HG03103 (cell line): ENCODE measurements at regions not wholly inside any gene's neighbourhood (a gene's known extent, or its start where the extent isn't known, plus 50 kb on each side); places are given as distances from the start of the nearest gene placed in this dataset.
A peak's percentile ranks its signal among the peaks of the same experiment; 100 is the strongest.

Source experiments
- ATAC-seq: cut with Tn5 transposase; IDR thresholded peaks from one replicate; pipeline ENCODE4 v1.9.1; 2021; ENCODE audit warnings: low read depth; ENCODE audit not compliant: unreplicated experiment

DNA sequence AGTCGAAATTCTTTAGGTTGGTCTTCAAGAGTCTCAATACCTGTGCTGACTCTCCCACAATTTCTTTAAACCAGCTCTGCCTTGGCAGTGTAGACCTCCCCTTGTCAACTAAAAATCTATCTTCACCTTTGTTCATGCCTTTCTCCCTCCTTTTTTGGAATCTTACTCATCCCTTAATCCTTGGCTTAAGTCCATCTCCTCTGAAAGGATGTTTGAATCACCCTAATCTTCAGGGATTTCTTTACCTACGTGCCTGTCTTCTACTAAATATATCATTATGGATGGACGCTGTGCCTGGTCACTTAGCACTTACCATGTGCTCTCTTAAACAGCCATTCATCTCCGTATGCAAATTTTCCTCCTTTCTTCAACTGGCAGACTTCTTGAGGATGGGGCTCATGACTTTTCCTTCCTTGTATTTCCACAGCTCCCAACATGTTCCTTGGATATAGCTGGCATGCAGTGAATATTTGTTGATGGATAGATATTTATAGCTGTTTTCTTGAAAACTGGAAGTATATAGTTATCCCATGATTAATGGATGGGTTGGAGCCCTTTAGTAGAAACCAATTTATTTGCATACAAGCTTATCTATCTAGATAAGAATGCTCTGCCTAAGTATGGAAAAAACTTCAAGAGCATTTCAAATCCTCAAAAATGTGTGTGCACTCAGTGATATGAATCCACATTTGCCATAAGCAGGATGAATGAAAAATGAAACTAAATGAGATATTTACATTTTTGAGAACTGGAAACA is 166.6 kb downstream of the SPRY1 start:
- ATAC-seq = no peak

DNA sequence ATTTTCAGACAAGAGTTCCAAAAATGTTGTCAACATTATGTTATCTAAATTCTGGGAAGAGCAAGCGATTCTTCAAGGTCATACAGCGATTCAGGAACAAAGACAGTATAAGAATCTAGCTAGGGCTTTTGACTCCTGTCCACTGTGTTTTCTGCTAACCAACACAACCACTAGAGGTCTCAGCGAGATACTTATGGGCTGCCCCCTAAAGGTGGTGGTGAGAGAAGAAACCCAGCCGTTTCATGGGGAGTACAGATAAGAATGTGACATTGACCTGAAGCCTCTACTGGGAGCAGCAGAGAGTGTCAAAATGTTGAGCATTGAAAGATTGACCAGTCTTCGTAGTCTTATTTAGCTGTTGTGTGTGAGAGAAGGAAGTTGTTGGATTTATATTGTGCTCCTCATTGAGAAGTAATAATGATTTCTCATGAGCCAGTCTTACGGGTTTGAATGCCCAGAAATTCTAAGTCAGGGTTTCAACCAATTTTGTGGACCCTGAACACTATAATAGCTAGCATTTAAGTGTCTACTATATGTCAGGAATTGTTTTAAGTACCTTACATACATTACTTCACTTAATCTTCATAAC is 168.3 kb downstream of the SPRY1 start:
- ATAC-seq = peak; percentile 99

DNA sequence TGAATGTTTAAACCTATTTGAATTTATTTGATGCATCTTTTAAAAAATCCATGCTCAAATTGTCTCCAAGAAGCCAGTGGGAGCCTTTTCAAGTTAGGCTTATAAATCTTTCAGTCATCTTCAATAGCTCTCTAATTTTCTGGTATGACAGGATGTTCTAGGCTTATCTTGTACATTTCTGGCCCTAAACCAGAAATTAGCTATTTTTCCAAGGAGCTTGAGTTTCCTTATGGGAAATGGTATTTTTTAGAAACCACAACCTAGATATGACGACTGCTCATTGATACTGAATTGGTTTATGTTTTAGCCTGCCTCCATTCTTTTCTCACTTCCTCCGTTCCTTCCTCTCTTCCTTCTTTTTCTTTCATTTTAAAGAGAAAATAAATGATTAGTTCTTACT is 172.3 kb downstream of the SPRY1 start:
- no peak for ATAC-seq

DNA sequence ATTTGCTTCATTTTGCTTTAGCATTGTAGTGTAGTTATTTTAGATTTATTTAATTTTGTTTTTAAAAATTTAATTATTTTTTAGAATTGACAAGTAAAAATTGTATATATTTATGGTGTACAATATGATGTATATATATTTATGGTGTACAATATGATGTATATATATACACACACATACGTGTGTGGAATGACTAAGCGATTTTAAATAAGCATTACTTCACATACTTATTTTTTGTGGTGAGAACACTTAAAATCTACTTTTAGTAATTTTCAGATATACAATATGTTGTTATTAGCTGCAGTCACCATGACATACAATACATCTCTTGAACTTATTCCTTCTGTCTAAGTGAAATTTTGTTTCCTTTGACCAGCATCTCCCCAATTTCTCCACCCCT is 172.9 kb downstream of the SPRY1 start:
- ATAC-seq = no peak

DNA sequence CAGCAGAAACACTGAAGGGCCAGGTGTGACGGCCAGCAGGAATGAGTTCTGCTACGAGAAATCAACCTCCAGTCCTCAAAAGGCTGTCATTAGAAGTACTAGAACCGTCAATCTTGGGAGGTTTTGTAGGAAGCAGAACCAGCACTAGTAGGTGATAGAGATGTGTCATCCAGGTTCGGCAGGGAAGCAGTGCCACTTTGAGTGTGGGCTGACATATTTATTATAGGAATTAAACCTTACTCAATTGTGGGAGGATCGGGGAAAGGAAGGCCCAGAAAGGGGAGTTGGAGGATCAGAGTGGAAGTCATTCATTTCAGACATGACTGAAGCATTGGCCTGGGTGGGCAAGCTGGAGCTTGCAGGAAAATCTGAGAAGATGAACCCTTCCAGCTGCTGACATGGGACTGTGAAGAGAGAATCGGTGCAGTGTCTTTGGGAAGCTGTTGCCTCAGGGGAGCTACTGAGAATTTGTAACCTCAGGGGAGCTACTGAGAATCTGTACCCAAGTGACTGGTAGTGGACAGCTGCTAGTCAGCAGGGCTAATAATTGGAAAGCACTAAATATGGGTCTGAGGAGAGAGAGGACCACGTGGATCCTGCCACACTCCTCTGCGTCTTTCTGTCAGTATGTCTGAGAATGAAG is 177.4 kb downstream of the SPRY1 start:
- no peak for ATAC-seq

DNA sequence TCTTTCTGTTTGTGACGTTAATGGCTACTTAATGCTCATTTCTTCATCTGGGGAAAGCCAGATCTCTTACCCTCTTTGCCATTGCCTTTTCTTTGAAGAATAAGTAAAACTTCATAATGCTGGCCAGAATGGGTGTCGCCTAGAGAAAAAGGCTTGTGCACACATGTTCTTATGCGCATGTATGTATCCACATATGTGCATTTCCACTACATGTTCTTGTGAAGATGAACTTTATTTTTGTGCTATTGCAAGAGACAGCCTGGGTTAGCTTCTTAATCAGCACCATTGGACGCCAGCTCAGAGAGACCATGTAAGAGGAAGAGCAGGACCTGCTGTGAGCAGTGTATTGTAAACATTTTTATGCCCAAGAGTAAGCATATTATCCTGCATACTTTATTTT is 178.7 kb downstream of the SPRY1 start:
- ATAC-seq = no peak

DNA sequence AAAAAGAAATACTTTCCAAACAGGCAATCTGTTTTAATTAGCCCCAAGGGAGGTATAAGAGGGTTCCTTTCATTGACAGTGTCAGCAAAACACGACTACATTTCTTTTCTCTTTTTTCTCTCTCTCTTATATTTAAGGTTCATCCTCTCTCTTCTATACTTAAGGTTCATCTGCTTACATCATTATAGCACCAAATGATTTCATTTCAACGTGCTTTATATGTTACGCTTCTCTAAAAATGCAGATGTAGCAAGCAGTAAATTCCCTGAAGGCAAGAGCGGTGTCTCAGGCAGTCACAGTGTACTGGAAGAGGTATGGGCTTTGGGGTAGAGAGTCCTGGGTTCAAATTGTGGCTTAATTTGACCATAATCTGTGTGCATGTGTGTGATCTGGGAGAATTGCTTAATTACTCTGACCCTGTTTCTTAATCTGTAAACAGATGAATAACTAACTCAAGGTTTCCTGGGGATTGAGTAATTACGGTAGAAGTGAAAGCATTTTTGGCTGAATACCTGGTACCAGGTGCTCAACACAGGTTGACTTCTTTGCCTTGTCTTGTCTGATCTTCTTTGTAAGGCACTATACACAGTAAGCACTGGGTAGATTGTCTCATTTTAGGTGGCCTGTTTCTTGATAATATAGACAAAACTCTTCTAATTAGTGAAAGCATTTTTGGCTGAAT is 180.8 kb downstream of the SPRY1 start:
- no peak for ATAC-seq

DNA sequence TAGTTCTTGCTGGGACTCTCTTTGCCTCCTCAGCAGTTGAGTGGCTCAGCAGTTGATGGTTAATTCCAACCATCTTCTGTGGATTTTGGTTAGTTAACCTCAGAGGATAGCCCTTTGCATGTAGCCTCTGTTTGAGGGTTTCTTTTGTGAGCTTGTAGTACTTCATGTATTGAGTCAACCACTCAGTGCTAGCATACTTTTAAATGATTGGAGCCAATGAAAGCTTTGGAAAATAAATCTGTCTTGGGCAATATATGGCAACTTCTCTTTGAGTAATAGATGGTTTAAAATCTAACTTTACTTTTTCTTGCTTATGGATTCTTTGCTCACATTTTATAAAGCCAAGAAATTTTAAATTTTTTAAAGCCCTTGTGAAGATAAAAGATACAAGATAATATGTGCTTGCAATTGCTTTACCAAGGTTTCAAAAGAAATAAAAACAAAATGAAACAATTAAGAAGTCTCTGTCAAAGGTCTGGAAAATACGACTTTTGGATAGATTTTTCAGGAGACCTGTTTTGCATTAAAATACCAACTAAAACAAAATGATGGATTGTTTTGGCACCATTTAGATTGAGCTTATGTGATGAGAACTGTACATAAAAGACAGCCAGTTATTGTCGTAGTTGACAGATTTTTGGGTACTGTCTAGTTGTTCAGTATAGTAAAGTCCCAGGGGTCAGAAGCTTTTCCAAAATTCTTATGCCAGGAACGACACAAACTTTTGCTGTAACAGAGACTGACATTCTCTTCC is 181.9 kb downstream of the SPRY1 start:
- no peak for ATAC-seq

DNA sequence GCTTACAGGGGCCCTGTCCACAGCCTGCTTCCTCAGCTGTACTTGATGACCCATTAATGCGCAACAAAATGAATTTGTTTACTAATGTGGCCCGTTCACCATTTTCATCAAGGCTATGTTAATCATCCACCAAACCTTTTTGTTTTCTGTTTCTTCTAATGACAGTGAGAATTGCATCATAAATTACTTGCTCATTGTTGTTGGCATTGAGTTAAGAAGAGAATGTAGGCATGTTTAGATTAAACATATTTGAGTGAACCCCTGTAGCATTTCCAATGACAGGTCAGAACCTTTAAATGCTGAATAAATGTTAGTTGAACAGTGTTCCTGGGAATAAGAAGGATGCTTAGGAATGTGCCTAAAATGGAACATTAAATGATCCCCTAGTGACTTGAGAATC is 183.4 kb downstream of the SPRY1 start:
- no peak for ATAC-seq

DNA sequence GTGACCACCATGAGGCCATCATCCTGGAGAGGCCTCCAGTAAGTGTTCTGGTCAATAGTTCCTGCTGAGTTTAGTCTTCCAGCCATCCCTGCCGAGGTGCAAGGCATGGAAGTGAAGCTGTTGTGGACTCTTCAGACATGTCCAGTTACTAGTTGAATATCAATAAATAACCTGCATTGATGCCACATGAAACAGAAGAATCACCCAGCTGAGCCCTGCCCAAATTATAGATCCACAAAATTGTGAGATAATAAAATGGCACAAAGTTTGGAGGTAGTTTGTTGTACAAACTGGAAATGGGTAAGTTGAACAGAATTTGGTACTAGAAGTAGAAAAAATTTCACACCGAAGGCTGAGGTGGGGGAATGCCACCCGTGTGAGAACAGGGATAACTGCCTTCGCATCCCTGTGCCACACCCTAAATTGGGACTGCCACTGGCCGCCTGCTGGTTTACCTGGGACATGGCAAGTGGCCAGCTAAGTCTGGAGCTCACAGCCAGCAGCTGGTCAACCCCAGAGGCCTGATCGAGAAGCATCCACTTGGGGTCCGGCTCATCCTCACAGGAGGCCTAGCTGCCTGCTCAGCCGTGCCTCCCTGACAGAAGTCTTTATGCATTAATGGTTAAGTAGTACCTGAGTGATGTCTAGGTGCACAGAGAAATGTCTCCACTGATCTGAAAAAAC is 184.5 kb downstream of the SPRY1 start:
- ATAC-seq = no peak

DNA sequence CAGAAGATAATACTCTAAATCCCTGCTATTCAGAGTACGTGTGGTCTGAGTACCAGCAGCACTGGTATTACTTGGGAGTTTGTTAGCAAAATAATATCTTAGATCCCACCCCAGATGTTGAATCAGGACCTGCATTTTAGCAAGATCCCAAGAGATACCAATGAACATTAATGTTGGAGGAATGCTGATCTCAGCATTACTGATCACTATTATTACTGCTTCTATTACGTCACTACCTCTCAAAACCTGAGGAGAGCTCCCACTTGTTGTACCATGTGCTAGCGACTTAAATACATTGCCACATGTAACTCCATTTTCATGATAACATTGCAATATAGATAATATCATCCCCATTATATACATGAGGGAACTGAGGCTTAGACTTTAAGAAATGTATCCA is 185.2 kb downstream of the SPRY1 start:
- ATAC-seq = no peak

DNA sequence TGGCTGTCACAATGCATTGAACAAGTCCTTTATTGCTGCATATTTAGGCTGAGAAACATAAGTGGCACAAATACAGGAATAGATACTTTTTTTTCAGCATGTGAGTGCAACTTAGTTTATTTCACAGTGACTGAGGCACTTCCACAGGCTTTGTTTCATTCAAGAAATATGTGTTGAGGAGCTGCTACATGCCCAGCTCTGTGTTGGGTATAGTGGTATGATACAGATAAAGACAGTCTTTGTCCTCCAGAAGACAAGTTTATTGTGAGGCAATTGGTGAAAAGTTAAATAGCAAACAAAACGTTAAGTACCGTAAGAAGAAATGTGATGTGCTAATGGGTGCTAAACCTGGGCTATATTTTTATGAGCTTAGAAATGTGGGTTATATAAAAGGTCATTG is 186.4 kb downstream of the SPRY1 start:
- ATAC-seq = no peak

DNA sequence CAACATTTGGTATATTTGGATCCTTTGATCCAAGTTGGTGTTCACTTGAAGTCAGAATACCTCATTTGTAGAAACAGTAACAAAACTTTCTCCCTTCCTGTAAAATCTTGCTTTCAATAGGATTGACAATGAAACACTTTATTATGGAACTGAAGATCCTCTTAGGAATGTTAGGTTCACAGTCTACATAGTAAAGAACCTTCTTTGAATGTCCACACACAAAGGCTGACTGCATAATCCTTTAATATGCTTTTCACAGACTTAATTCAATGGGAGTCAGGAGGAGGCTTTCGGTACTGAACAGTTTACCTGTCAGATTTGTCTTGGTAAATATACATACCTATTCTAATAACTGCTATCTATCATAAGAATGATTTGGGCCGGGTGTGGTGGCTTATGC is 188.5 kb downstream of the SPRY1 start:
- ATAC-seq = no peak

DNA sequence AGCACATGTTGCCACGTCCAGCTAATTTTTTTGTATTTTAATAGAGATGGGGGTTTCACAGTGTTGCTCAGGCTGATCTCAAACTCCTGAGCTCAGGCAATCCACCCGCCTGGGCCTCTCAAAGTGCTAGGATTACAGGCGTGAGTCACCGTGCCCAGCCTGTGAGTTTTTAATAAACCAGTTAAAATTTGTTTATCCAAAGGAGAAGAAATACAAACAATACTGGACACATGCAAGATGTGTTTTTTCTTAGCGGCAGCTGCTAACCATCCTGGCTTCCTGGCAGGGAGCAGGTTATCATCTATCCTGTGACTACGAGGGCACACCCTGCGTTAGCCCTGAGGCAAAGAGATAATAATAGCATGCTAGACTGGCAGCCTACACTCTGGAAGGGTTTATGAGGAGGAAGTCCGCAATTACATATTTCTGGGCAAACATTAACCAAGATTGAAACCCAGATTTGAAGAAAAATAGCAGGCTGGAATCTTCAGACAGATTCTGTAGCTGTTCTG is 191.4 kb downstream of the SPRY1 start:
- peak; percentile 8 for ATAC-seq

DNA sequence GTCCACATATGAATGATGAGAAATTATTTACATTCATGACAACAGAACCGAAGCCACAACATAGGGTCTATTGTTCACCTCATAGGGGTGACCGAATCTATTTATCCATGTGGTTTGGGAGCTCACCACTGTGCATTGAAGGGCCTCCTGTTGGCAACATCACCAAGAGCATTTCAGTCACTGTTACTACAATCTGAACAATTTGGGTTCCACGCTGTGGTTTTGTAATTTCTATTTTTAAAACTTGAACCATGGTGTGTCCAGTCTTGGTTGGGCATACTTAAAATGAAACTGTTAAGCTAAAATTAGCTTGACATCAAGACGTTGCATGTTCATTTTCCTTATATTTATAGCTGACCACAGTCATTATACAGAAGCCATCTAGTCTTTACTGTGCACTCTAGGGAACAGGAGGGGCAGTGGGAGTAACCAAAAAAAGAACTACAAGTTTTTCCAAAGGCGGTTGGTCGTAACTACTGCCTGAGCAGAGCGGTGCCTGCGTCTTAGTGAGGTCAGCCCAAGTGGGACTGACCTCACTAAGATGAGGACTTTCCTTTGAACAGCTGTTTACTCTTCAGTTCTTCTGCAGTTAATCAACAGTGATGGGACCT is 192.1 kb downstream of the SPRY1 start:
- peak; percentile 72 for ATAC-seq

DNA sequence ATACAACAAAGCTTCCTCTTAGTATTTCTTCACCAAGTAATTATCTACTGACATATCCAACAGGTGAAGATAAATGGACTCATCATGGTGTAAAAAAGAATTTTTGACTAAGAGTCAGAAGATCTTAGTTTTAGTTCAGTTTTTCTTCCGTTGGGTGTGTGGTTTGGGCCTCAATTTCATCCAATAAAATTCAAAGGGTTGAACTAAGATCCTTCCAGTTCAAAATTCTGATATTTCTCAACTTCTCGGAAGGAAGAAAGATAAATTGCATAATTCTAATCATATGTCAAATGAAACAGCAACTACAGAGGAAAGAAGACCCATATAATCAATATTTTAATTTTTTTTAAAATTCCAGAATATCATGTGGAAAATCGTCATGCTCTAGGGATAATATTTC is 192.7 kb downstream of the SPRY1 start:
- ATAC-seq = no peak

DNA sequence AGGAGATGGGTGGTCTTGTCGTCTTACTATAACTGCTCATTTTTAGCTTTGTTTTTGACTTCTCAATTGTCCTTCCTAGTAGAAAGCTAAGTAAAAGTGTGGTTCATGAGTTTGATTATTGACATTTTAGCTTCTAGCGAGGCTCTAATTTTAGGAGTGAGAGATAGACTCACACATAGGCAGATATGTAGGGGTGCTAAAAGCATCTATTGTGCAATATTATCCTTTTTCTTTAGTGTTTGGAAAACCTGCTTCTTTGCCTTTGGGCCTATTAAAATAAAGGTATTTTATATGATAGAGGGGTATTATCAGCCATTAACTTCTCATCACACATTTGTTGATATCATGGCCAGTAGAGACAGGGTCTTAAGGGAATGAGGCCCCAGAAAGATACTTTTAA is 195.3 kb downstream of the SPRY1 start:
- no peak for ATAC-seq

DNA sequence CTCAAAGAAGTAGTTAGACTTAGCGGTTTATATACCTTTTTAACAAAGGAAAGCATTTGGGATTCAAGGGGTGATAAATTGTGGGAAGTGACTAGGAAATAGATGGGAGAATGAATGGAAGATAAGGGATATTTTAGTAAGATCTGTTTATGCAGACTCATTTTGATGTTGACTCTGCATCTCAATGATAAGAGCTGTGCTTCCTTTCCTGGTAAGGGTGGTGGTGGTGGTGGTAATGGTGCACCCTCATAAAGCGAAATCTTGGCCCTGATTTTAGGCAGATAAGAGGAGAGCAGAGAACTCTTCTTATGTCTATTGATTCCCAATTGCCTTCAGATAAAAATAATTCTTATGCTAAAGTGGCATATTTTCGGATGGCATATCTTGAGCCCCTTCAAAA is 197.1 kb downstream of the SPRY1 start:
- ATAC-seq = no peak

DNA sequence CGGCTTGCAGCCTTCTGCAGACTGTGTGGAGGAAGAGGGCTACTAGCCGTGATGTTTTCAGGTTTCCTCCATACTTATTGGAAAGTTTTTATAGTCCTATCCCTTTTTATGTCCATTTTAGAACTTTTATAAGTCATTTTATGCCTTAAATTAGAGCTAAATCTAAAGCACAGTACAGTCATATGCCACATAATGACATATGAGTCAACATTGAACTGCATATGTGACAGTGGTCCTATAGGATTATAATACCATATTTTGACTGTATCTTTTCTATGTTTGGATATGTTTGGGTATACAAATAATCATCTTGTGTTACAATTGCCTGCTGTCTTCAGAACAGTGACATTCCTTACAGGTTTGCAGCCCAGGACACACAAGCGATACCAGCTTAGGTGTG is 200.2 kb downstream of the SPRY1 start:
- no peak for ATAC-seq

DNA sequence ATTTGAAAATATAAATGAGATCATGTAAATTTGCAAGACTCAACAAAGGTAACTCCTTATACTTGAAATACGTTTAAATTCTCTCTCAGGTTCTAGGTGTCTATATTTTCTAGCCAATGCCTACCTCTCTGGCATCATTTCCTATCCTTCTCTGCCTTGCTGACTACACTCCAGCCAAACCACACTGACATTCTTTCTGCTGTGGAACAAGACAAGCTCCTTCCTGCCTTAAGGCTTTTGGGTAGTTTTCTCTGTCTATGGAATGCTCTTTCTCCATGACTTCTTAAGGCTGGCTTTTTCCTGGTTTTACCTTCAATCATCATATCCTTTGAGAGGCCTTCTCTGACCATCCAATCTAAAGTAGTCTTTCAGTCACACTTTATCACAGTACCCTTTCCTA is 201.0 kb downstream of the SPRY1 start:
- no peak for ATAC-seq
